GM19351 (cell line): ENCODE measurements at regions not wholly inside any gene's neighbourhood (a gene's known extent, or its start where the extent isn't known, plus 50 kb on each side); places are given as distances from the start of the nearest gene placed in this dataset.

Experiments
- ATAC-seq: cut with Tn5 transposase; IDR thresholded peaks from one replicate; pipeline ENCODE4 v1.9.1; 2021; ENCODE audit warnings: mild to moderate bottlenecking, moderate library complexity; ENCODE audit not compliant: unreplicated experiment

- peak; percentile 89 for ATAC-seq
These were observed 745.4 kb downstream of the TECRL start for GRCh38 chr4:63663870-63664269.

DNA sequence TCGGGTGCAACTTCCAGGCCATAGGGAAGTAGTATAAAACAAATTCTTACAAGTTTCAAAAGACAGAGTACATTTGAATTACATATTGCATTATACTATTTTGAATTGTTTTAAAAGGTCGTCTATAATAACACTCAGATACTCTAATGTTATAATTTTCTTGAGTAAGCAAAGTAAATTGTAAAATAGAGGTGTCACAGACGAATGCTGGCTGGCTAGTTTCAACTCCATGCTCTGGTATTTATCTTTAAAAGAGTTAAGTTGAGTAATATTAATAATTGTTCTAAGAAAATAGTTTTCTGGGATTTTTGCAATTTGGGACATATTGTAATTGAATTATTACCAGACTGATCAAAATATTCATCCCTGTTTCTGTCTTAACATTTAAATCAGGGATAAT lies 764.9 kb downstream of the TECRL start:
- no peak for ATAC-seq

- ATAC-seq: no peak
These were observed 772.0 kb downstream of the TECRL start for GRCh38 chr4:63637270-63637669.

DNA sequence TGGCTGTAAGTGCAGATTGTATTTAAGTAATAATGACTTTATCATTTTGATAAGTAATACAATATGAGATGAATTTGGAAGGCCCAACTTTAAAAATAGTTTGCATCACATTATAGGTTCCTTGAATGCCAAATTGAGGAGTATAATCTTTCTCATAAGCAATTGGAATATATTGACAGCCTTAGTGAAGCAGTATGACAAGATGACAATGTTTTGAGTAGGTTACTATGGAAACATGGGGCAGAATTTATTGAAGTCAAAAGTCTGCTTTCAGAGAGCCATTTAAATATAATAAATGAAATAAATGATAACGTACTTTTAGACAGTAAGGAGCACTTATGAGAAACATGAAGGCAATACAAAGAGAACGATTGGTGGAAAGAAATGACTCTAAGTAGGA lies 776.4 kb downstream of the TECRL start:
- no peak for ATAC-seq

- ATAC-seq: no peak
These were observed 789.0 kb downstream of the TECRL start for GRCh38 chr4:63620271-63620670.

DNA sequence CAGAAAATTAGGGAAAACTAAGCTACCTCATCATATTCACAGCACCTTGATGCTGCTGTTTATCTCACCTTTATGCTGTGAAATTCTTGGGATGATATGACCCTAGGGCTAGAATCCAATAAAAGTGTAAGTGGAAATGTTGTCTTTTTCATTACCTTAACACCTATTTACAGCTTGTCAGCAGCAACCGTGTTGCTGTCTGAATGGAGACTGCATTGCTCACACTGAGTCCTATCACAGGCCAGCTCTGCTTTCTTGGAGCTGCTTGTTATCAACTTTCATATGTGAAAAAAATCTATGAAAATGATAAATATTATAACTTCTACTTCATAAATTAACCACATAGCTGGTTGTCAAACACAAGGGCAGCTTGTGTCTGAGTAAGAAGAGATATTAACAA lies 789.5 kb downstream of the TECRL start:
- ATAC-seq: no peak

DNA sequence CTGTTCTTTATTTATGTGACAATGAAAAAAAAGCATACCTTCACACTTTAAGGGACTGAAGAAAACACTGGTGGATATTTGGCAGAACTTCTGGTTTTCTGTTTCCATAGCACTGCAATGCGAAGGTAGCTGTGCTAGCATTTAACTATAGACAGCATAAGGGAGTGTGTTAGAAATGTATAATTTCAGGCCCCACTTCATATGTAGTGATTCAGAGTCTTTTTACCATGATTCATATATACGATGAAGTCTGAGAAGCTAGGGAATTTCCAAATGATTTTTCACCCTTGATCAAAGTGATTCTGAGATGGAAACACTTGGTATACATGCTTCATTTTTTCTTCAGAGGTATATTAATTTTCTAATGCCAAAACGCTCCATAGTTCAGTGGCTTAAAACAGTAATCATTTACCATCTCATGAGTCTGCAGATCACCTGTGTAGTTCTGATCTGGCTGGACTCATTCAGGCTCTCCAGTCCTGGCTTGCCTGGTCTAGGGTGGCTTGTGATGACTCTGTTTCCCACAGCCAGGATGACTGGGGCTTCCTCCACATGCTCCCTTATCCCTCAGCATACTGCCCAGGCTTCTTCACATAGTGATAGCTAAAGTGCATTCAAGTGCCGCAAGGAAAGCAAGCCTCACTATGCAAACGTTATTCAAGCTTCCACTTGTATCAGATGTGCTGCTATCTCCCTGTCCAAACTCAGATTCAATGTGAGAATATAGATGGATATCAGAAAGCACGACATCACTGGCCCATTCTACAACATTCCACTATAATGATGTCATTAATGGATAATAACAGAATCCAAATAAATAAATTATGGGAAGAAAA lies 790.1 kb downstream of the TECRL start:
- no peak for ATAC-seq

DNA sequence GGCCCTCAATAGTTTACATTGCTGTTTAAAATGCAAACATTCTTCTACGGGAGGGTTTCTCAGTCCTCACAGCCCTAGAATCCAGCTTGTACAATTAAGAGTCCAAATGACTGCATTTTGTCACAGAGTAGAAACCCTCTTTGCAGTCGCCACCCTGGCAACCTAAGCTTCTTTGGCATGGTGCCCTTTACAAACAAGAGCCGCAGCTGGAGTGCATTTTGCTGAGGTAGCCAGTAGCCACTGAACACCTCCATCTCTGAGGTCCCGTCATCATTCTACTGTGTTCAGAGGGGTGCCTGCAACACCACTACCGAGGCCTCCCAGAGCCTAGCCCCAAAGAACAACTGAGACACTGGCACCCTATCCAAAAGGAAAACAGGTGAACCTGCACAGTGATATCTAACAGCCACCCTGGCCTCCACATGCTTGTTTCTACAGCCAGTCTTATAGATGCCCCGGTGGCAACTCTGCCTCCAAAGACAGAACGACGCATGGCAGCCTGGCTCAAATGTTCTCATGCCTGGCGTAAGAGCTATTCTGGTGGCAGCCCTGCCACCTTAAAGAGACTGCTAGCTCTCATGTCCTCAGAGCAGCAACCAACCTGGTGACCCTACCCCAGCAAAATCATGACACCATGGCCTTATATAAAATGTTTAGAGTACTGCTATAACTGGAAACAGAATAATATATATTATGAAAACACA lies 801.9 kb downstream of the TECRL start:
- ATAC-seq: no peak

- ATAC-seq: no peak
These were observed 819.5 kb downstream of the TECRL start for GRCh38 chr4:63589796-63590195.

DNA sequence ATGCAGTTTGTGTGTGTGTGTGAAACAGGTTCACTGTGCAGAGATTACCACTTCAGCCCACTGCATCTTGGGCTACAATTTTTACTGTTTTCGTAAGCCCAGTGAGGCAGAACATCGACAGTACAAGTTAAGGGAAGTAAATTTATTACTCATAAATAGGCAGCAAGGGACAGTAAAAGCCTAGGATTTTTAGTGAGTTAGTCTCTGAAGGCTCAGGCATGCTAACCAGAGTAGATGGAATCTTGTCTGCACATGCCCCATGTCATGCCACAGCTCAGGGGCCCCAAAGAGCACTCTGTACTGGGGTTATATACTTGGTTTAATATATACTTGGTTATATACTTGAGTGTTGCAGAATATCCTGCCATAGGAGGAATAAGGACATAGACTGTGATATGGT lies 825.7 kb downstream of the TECRL start:
- ATAC-seq: no peak

GRCh38 chr4:63583007-63583406 lies 826.2 kb downstream of the TECRL start:
- ATAC-seq: no peak

DNA sequence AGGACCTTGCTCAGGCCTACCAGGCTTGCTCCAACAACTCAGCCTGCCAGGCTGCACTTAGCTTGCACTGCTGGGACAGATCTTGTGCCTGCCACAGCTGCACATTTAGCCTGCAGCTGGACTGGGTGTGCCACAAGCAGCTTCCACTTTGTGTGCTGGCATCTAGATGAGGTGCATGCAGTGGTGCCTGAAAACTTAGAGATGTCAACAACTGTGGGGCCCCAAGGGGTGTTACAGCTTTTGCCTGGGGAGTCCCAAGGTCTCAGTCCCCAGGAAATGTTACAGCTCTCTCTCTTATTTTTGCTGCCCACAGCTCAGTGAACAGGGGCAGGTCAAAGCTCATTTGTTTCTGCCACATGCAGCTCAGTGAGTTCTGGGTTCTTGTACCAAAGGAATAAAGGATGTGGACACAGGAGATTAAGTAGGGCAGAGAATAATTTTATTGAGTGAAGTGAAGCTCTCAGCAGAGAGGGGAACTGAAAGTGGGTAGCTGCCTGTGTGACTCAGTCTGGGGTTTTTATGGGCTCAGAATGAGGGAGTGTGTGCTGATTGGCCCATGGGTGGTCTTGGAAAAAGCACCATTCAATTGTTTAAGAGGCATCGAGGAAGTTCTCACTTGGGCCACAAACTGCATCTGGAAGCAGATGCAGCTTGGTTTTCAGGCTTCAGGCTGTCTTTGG lies 828.3 kb downstream of the TECRL start:
- ATAC-seq: peak; percentile 66

DNA sequence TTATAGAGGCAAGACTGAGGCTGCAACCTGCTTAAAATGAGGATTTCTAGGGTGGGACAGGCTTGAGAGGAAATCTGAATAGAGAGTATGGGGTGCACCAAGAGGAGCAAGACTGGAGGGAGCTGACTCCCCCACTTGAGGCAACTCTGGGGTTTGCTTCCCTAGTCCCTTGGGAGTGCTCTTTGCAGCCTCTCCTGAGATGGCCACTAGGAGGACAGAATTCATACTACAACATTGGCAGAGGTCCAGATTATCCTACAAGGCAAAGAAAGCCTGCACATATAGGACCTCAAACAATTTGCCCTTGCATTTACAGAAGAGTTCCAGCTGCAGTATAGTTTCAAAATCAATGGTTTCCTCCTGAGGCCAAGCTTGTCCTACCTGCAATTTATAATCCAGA lies 830.9 kb downstream of the TECRL start:
- ATAC-seq: no peak

- no peak for ATAC-seq
These were observed 842.6 kb downstream of the TECRL start for GRCh38 chr4:63566658-63567057.

- ATAC-seq: no peak
These were observed 845.8 kb downstream of the TECRL start for GRCh38 chr4:63563288-63564014.

DNA sequence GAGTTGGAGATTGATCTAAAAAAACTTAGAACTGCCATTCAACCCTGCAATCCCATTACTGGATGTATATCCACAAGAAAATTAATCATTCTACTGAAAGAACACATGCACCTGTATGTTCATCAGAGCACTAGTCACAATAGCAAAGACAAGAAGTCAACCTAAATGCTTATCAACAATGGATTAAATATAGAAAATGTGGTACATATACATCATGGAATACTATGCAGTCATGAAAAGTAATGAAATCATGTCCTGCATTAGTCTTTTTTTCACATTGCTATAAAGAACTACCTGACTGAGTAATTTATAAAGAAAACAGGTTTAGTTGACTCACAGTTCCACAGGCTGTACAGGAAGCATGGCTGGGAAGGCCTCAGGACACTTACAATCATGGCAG lies 850.5 kb downstream of the TECRL start:
- no peak for ATAC-seq

- ATAC-seq: no peak
These were observed 852.9 kb downstream of the TECRL start for GRCh38 chr4:63556332-63556731.

- ATAC-seq: no peak
These were observed 856.1 kb downstream of the TECRL start for GRCh38 chr4:63553123-63553522.

DNA sequence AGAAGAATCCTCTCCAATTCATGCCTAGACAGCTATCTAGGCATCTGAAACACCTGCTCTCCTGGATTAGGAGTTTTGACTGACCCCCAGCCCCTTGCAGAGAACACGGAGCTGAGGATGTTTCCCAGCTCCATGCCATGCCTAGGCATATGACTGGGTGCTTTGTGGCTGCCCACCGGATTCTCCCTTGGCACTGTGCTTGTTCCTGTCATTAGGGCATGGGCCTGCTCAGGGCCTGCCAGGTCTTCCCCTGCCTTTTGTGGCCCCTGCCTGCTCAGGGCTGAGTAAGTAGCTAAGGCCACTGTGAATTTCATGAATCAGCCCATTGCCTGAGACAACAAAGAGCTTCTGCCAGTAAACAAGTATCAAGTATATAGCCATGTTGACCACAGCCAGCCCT lies 867.4 kb downstream of the TECRL start:
- ATAC-seq: no peak

DNA sequence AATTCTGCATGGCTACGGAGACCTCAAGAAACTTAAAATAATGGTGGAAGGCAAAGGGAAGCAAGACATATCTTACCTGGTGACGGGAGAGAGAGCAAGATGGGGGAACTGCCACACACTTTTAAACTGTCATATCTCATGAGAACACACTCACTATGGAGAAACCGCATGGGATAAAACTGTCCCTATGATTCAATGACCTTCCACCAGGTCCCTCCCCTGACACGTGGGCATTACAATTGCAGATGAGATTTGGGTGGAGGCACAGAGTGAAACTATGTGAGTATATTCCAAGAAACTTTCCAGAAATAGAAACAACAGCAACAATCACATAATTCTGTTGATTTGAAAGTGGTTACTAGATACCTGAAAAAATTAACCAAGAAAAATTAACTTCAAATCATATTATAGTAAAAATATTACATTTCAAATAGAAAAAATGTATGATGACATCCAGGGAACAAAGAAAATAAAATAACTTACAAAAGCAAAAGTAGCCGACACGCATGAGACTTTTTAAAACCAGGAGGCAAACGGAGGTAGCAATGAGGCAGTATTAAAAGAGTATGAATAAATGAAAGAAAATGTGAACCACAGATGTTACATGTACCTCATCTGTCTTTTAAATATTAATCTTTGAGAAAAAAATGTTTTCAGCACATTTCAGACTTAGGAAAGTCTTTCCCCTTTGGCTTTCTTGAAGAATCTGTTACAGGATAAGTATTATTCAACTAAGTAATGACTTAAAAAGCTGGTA lies 879.5 kb downstream of the TECRL start:
- ATAC-seq: no peak
